ENCODE measurements at regions not wholly inside any gene's neighbourhood (a gene's known extent, or its start where the extent isn't known, plus 50 kb on each side); places are given as distances from the start of the nearest gene placed in this dataset.

- no peak for TF ChIP-seq POLR2A (IDR thresholded peaks at IDR 0.05)
- TF ChIP-seq EP300 (IDR thresholded peaks at IDR 0.05), result no peak
- no peak for TF ChIP-seq POLR2AphosphoS5 (IDR thresholded peaks at IDR 0.05)
- TF ChIP-seq, protein P1, sequence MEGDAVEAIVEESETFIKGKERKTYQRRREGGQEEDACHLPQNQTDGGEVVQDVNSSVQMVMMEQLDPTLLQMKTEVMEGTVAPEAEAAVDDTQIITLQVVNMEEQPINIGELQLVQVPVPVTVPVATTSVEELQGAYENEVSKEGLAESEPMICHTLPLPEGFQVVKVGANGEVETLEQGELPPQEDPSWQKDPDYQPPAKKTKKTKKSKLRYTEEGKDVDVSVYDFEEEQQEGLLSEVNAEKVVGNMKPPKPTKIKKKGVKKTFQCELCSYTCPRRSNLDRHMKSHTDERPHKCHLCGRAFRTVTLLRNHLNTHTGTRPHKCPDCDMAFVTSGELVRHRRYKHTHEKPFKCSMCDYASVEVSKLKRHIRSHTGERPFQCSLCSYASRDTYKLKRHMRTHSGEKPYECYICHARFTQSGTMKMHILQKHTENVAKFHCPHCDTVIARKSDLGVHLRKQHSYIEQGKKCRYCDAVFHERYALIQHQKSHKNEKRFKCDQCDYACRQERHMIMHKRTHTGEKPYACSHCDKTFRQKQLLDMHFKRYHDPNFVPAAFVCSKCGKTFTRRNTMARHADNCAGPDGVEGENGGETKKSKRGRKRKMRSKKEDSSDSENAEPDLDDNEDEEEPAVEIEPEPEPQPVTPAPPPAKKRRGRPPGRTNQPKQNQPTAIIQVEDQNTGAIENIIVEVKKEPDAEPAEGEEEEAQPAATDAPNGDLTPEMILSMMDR (IDR thresholded peaks at IDR 0.05), result no peak
- Histone ChIP-seq H3K4me1 (no peaks in the 10 kb centered on the region), H3K4me3 (no peak overlapping the region), H3K9me3 (no peaks in the 10 kb centered on the region), H3K27me3 (no peaks in the 10 kb centered on the region), H3K27ac (no peak overlapping the region), H3K36me3 (no peaks in the 10 kb centered on the region)
- ATAC-seq (ENCODE audit: low FRiP score in 2 of 2) (no peak), DNase-seq (no peak)
- 58 to 68% methylated on average over 1 of the region's 1 CpG for WGBS, 2 donors
Observed at GRCh38 chr6:19083801-19084200, 696.7 kb downstream of the RNF144B start.

DNA sequence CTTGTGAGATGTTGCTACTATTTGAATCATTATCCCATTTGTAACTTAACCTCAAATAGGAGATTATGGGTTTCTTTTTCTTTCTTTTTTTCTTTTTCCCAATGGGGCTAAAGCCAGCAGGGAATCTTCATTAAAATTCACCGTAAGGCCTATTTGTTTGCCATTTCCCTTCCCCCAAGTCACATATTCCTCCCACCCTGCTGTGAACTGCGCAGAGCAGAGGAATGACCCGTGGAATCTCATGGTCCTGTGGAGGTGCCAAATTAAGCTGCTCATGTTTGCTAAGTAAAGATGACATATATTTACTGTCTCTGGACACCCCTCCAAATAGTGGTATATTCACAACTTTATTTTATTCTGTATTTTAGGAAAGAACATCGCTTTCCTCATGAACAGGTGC, 699.3 kb downstream of the RNF144B start:
- TF ChIP-seq, protein P1 (IDR thresholded peaks at IDR 0.05), result no peak
- TF ChIP-seq POLR2AphosphoS5 (IDR thresholded peaks at IDR 0.05), result no peak
- TF ChIP-seq POLR2A (IDR thresholded peaks at IDR 0.05), result no peak
- TF ChIP-seq EP300 (IDR thresholded peaks at IDR 0.05), result no peak

DNA sequence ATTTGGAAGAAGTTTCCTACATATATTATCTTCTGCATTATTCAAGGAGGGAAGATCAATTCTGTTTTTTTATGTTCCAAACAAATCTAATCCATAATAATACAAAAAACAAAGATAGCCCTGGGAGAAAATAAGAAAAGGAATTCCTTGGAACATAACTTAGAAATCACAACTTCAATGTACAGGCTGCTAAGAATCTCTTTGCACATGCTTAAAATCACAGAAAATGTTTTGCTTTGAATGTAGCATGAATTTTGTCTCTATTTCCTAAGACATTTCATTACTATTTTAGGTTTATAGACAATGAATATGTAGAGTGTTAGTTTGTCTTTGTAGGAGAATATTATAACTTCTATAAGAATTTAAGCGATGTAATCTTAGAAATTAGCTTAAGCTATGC, 700.1 kb downstream of the RNF144B start:
- H3K4me3 ChIP-seq, result no peak overlapping the region
- no peak overlapping the region for H3K27ac ChIP-seq
- no peak for TF ChIP-seq EP300 (IDR thresholded peaks at IDR 0.05)
- no peak for TF ChIP-seq POLR2A (IDR thresholded peaks at IDR 0.05)
- no peak for TF ChIP-seq POLR2AphosphoS5 (IDR thresholded peaks at IDR 0.05)
- TF ChIP-seq, protein P1 (IDR thresholded peaks at IDR 0.05), result no peak
- DNase-seq, result no peak
- WGBS, 2 donors, result 91 to 92% methylated on average over 1 of the region's 1 CpG
- H3K4me1 ChIP-seq, result no peaks in the 10 kb centered on the region
- no peaks in the 10 kb centered on the region for H3K9me3 ChIP-seq
- H3K36me3 ChIP-seq, result no peaks in the 10 kb centered on the region
- H3K27me3 ChIP-seq, result no peaks in the 10 kb centered on the region
- ATAC-seq (ENCODE audit: low FRiP score in 2 of 2), result no peak

More for the DNA sequence above, 699.3 kb downstream of the RNF144B start:
- Histone ChIP-seq H3K4me3 (no peak overlapping the region), H3K27me3 (no peaks in the 10 kb centered on the region), H3K4me1 (no peaks in the 10 kb centered on the region), H3K27ac (no peak overlapping the region), H3K9me3 (no peaks in the 10 kb centered on the region), H3K36me3 (no peaks in the 10 kb centered on the region)
- ATAC-seq (ENCODE audit: low FRiP score in 2 of 2) (no peak), DNase-seq (no peak)
- 68 to 72% methylated on average over 4 of the region's 4 CpGs for WGBS, 2 donors

DNA sequence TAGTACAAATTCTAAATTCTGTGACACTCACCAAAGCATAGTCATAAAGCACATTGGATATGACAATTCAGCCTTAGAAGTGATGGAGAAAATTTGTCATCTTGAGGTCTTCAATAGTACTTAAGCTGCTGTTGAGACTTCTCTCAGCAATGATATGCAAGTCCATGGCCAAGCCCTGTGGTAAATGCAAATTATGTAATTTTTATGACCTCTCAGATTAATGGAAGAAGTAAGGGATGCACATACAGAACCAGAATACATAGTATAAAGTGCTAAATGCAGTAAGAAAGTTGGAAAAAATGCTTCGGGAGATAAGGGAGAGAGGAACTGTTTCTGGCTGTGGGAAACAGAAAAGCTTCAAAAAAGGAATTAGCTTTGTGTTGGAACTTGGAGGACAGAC, 700.7 kb downstream of the RNF144B start:
- DNase-seq, result no peak
- TF ChIP-seq, protein P1 (IDR thresholded peaks at IDR 0.05), result no peak
- TF ChIP-seq POLR2A (IDR thresholded peaks at IDR 0.05) (no peak), POLR2AphosphoS5 (IDR thresholded peaks at IDR 0.05) (no peak), EP300 (IDR thresholded peaks at IDR 0.05) (no peak)
- H3K27me3 ChIP-seq, result no peaks in the 10 kb centered on the region
- ATAC-seq (ENCODE audit: low FRiP score in 2 of 2), result no peak
- H3K9me3 ChIP-seq, result no peaks in the 10 kb centered on the region
- WGBS, 2 donors, result 76 to 84% methylated on average over 1 of the region's 1 CpG
- no peak overlapping the region for H3K27ac ChIP-seq
- H3K4me1 ChIP-seq, result no peaks in the 10 kb centered on the region
- no peak overlapping the region for H3K4me3 ChIP-seq
- no peaks in the 10 kb centered on the region for H3K36me3 ChIP-seq

- no peak overlapping the region for H3K4me3 ChIP-seq
- no peaks in the 10 kb centered on the region for H3K27me3 ChIP-seq
- H3K36me3 ChIP-seq, result no peaks in the 10 kb centered on the region
- H3K27ac ChIP-seq, result no peak overlapping the region
- H3K4me1 ChIP-seq, result no peaks in the 10 kb centered on the region
- ATAC-seq (ENCODE audit: low FRiP score in 2 of 2), result no peak
- DNase-seq, result no peak
- 84 to 87% methylated on average over 4 of the region's 4 CpGs for WGBS, 2 donors
- peaks cover 0 to 3% (median 0%) of the 10 kb centered on the region in 4 donors for H3K9me3 ChIP-seq
- TF ChIP-seq, protein P1 (IDR thresholded peaks at IDR 0.05), result no peak
- TF ChIP-seq POLR2A (IDR thresholded peaks at IDR 0.05), result no peak
- TF ChIP-seq POLR2AphosphoS5 (IDR thresholded peaks at IDR 0.05), result no peak
- TF ChIP-seq EP300 (IDR thresholded peaks at IDR 0.05), result no peak
Observed at GRCh38 chr6:19100752-19101151, 713.6 kb downstream of the RNF144B start.

Data from upper lobe of left lung (tissue), 6 donors.